ENCODE measurements at regions not wholly inside any gene's neighbourhood (a gene's known extent, or its start where the extent isn't known, plus 50 kb on each side); places are given as distances from the start of the nearest gene placed in this dataset.

- no peak overlapping the region for H3K4me3 ChIP-seq (ENCODE audit: low read depth, low read length)
- TF ChIP-seq, protein P1, sequence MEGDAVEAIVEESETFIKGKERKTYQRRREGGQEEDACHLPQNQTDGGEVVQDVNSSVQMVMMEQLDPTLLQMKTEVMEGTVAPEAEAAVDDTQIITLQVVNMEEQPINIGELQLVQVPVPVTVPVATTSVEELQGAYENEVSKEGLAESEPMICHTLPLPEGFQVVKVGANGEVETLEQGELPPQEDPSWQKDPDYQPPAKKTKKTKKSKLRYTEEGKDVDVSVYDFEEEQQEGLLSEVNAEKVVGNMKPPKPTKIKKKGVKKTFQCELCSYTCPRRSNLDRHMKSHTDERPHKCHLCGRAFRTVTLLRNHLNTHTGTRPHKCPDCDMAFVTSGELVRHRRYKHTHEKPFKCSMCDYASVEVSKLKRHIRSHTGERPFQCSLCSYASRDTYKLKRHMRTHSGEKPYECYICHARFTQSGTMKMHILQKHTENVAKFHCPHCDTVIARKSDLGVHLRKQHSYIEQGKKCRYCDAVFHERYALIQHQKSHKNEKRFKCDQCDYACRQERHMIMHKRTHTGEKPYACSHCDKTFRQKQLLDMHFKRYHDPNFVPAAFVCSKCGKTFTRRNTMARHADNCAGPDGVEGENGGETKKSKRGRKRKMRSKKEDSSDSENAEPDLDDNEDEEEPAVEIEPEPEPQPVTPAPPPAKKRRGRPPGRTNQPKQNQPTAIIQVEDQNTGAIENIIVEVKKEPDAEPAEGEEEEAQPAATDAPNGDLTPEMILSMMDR (conservative IDR thresholded peaks at IDR 0.05; ENCODE audit: low read depth, low read length), result no peak
- DNase-seq (ENCODE audit: low read depth), result no peak
Observed at GRCh38 chr3:180390313-180390712, 211.7 kb upstream of the TTC14 start.

GRCh38 chr3:180391001-180391400, 211.0 kb upstream of the TTC14 start:
- no peak overlapping the region for H3K4me3 ChIP-seq (ENCODE audit: low read depth, low read length)
- TF ChIP-seq, protein P1 (conservative IDR thresholded peaks at IDR 0.05; ENCODE audit: low read depth, low read length), result no peak
- no peak for DNase-seq (ENCODE audit: low read depth)

DNA sequence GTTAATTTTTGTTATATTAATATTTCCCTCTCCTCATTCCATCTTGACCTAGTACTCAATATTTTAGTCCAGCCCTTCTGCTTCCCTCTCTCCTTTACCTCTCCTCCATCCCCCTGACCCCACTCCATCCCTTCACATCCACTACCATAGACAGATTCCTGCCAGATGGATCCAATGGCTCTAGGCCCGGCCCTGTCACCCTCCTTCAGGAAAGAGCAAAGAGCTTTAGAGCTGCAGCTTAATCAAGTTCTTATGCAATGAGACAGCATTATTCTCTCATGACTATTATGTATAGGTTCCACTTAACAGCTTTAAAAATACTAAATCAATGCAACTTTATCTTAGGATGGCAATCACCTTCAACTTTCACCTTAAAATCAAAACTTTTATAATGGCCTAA, 200.7 kb upstream of the TTC14 start:
- H3K4me3 ChIP-seq (ENCODE audit: low read depth, low read length), result no peak overlapping the region
- no peak for DNase-seq (ENCODE audit: low read depth)
- TF ChIP-seq, protein P1 (conservative IDR thresholded peaks at IDR 0.05; ENCODE audit: low read depth, low read length), result no peak

- DNase-seq (ENCODE audit: low read depth), result no peak
- TF ChIP-seq, protein P1 (conservative IDR thresholded peaks at IDR 0.05; ENCODE audit: low read depth, low read length), result no peak
- no peak overlapping the region for H3K4me3 ChIP-seq (ENCODE audit: low read depth, low read length)
Observed at GRCh38 chr3:180402471-180403073, 199.4 kb upstream of the TTC14 start.

DNA sequence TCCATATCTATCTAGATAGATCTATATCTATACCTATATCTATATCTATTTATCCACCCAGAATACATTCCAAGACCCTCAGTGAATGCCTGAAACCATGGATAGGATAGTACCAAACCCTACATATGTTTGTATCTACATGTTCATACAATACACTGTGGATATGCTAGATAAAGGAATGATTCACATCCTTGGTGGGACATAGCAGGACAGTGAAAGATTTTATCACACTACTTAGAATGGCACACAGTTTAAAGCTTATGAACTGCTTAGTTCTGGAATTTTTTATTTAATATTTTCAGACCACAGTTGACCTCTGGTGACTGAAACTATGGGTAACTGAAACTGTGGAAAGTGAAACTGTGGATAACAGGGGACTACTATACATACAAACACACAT, 198.8 kb upstream of the TTC14 start:
- TF ChIP-seq, protein P1 (conservative IDR thresholded peaks at IDR 0.05; ENCODE audit: low read depth, low read length), result no peak
- no peak overlapping the region for H3K4me3 ChIP-seq (ENCODE audit: low read depth, low read length)
- DNase-seq (ENCODE audit: low read depth), result no peak

GRCh38 chr3:180408654-180409053, 193.3 kb upstream of the TTC14 start:
- TF ChIP-seq, protein P1 (conservative IDR thresholded peaks at IDR 0.05; ENCODE audit: low read depth, low read length), result no peak
- DNase-seq (ENCODE audit: low read depth), result no peak
- H3K4me3 ChIP-seq (ENCODE audit: low read depth, low read length), result no peak overlapping the region

- no peak overlapping the region for H3K4me3 ChIP-seq (ENCODE audit: low read depth, low read length)
- TF ChIP-seq, protein P1 (conservative IDR thresholded peaks at IDR 0.05; ENCODE audit: low read depth, low read length), result no peak
- no peak for DNase-seq (ENCODE audit: low read depth)
Observed at GRCh38 chr3:180409170-180409569, 192.8 kb upstream of the TTC14 start.
